Keratinocyte (primary cell): ENCODE measurements at regions not wholly inside any gene's neighbourhood (a gene's known extent, or its start where the extent isn't known, plus 50 kb on each side); places are given as distances from the start of the nearest gene placed in this dataset.

Source experiments
- DNase-seq: peaks from one replicate; pipeline ENCODE4 v3.0.0-alpha.2; 2011; ENCODE audit warnings: low read depth, missing footprints, low spot score
- FAIRE-seq: peaks from 2 replicates; lab custom pipeline; 2011; peaks lifted over from hg19 to GRCh38; lab: Jason Lieb, UNC
- H2AFZ ChIP-seq: 2 replicates; pipeline ENCODE4 v1.6.0; 2012; ENCODE audit warnings: low read length, control low read depth, inconsistent platforms; ENCODE audit not compliant: control insufficient read depth
- H3K27ac ChIP-seq: 2 replicates; pipeline ENCODE4 v1.5.1; 2011; ENCODE audit warnings: low read length; ENCODE audit not compliant: control insufficient read depth, insufficient read depth
- H3K27me3 ChIP-seq: 3 replicates; pipeline ENCODE4 v1.6.0; 2011; ENCODE audit warnings: low read length; ENCODE audit not compliant: control insufficient read depth, insufficient read depth; ENCODE audit errors: extremely low read depth
- H3K36me3 ChIP-seq, 2 experiments: 2 replicates in 1 of 2; 3 replicates in 1 of 2; pipeline ENCODE4 v1.5.1; 2011; ENCODE audit warnings: low read length in 2 of 2, mild to moderate bottlenecking in 1 of 2; ENCODE audit not compliant: control insufficient read depth in 2 of 2, insufficient read depth in 2 of 2; ENCODE audit errors: extremely low read depth in 1 of 2
- H3K4me1 ChIP-seq: 3 replicates; pipeline ENCODE4 v1.5.1; 2011; ENCODE audit warnings: low read length; ENCODE audit not compliant: control insufficient read depth, insufficient read depth; ENCODE audit errors: extremely low read depth
- H3K4me2 ChIP-seq: 3 replicates; pipeline ENCODE4 v1.6.0; 2011; ENCODE audit warnings: low read depth, low read length; ENCODE audit not compliant: control insufficient read depth, insufficient read depth; ENCODE audit errors: extremely low read depth
- H3K4me3 ChIP-seq, 3 experiments: fragments of 200-600 bp in 1 of 3; sonication (generic) in 1 of 3; 2 replicates in 2 of 3; 3 replicates in 1 of 3; pipeline ENCODE4 v1.5.1; 2011 to 2016; ENCODE audit warnings: low read length in 3 of 3, mild to moderate bottlenecking in 3 of 3, control low read depth in 2 of 3, inconsistent platforms in 1 of 3, low read depth in 1 of 3, mixed read lengths in 1 of 3, mixed run types in 1 of 3, moderate library complexity in 1 of 3; ENCODE audit not compliant: control insufficient read depth in 2 of 3, insufficient read depth in 2 of 3; ENCODE audit errors: extremely low read depth in 1 of 3
- H3K79me2 ChIP-seq: 2 replicates; pipeline ENCODE4 v1.6.0; 2012; ENCODE audit warnings: low read length; ENCODE audit not compliant: control insufficient read depth, insufficient read depth
- H3K9ac ChIP-seq: 3 replicates; pipeline ENCODE4 v1.6.0; 2011; ENCODE audit warnings: low read length; ENCODE audit not compliant: control insufficient read depth, insufficient read depth; ENCODE audit errors: extremely low read depth
- H3K9me1 ChIP-seq: 3 replicates; pipeline ENCODE4 v1.6.0; 2011; ENCODE audit warnings: low read length; ENCODE audit not compliant: control insufficient read depth, insufficient read depth; ENCODE audit errors: extremely low read depth
- H3K9me3 ChIP-seq: 2 replicates; pipeline ENCODE4 v1.5.1; 2012; ENCODE audit warnings: low read depth, low read length; ENCODE audit not compliant: control insufficient read depth
- H4K20me1 ChIP-seq: 3 replicates; pipeline ENCODE4 v1.6.0; 2011; ENCODE audit warnings: low read length; ENCODE audit not compliant: control insufficient read depth, insufficient read depth; ENCODE audit errors: extremely low read depth
- CTCF ChIP-seq, 3 experiments: IDR thresholded peaks in 1 of 3; conservative IDR thresholded peaks in 1 of 3; optimal IDR thresholded peaks in 1 of 3; 2 replicates in 2 of 3; 3 replicates in 1 of 3; pipeline versions ENCODE3 to v1.5.1; 2011; ENCODE audit warnings: low read length in 3 of 3, mild to moderate bottlenecking in 3 of 3, moderate library complexity in 2 of 3, control low read depth in 1 of 3, inconsistent platforms in 1 of 3; ENCODE audit not compliant: insufficient read depth in 2 of 3; ENCODE audit errors: extremely low read depth in 1 of 3
- EZH2 ChIP-seq: IDR thresholded peaks from one replicate; pipeline ENCODE4 v1.6.1; 2012; ENCODE audit warnings: inconsistent platforms, mild to moderate bottlenecking, low read length, moderate library complexity
- dilution Hi-C: fragments of 300-500 bp; cut with MboI; formaldehyde crosslinking; loops from one replicate; pipeline ENCODE4 v1.7.0; 2020; ENCODE audit warnings: low sequenced_read_pairs; ENCODE audit not compliant: extremely low pct_ligation_motif_present

GRCh38 chr11:70568814-70569617 is 170.7 kb downstream of the CTTN start:
- FAIRE-seq (no peak), DNase-seq (no peak)
- Histone ChIP-seq H3K4me2 (no peak overlapping the region), H3K9me3 (no peaks in the 10 kb centered on the region), H3K4me1 (peaks cover 6% of the 10 kb centered on the region), H4K20me1 (no peaks in the 10 kb centered on the region), H3K9ac (no peak overlapping the region), H3K79me2 (no peaks in the 10 kb centered on the region), H3K27me3 (no peaks in the 10 kb centered on the region), H3K9me1 (no peaks in the 10 kb centered on the region), H3K27ac (no peak overlapping the region), H3K4me3 (no peak overlapping the region), H2AFZ (no peak overlapping the region), H3K36me3 (no peaks in the 10 kb centered on the region)
- dilution Hi-C loops, result no loop called here
- TF ChIP-seq CTCF (optimal IDR thresholded peaks at IDR 0.05 in 1 of 3, IDR thresholded peaks at IDR 0.05 in 1 of 3, conservative IDR thresholded peaks at IDR 0.05 in 1 of 3; ENCODE audit: extremely low read depth in 1 of 3, insufficient read depth in 2 of 3, low read length in 3 of 3) (no peak), EZH2 (no peak)

- Histone ChIP-seq H3K9me3 (no peaks in the 10 kb centered on the region), H3K27me3 (no peaks in the 10 kb centered on the region), H3K9me1 (no peaks in the 10 kb centered on the region), H4K20me1 (no peaks in the 10 kb centered on the region), H3K9ac (no peak overlapping the region), H2AFZ (no peak overlapping the region), H3K79me2 (no peaks in the 10 kb centered on the region), H3K27ac (no peak overlapping the region), H3K4me1 (peaks cover 6% of the 10 kb centered on the region), H3K36me3 (no peaks in the 10 kb centered on the region), H3K4me2 (no peak overlapping the region), H3K4me3 (no peak overlapping the region)
- dilution Hi-C loops, result no loop called here
- no peak for FAIRE-seq
- no peak for DNase-seq
- TF ChIP-seq CTCF (optimal IDR thresholded peaks at IDR 0.05 in 1 of 3, IDR thresholded peaks at IDR 0.05 in 1 of 3, conservative IDR thresholded peaks at IDR 0.05 in 1 of 3; ENCODE audit: extremely low read depth in 1 of 3, insufficient read depth in 2 of 3, low read length in 3 of 3) (no peak), EZH2 (no peak)
Observed at GRCh38 chr11:70569618-70569890, 171.2 kb downstream of the CTTN start.
